Embryonic facial prominence (tissue), 1 donor: ENCODE measurements at regions not wholly inside any gene's neighbourhood (a gene's known extent, or its start where the extent isn't known, plus 50 kb on each side); places are given as distances from the start of the nearest gene placed in this dataset.

Source experiments
- DNase-seq: peaks from one replicate; pipeline ENCODE4 v3.0.0-alpha.2; 2016; ENCODE audit errors: extremely low spot score

DNA sequence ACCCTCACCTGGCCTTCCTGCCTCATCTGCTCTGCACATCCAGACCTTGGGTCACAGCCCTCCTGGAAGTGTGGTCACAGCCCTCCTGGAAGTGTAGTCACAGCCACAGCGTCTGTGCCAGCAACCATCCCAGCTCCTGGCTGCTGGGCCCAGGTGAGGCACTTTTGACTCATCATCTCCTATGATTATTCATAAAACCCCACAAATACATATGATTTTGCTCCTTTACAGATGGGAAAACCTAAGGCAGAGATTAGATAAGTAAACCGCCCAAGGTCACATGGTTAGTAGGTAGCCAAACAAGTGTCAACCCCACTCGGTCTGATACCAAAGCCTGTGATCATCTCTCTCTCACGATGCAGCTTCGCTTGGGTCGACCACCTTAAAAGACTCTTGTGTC, 94.3 kb downstream of the PRLHR start:
- DNase-seq, result no peak

DNA sequence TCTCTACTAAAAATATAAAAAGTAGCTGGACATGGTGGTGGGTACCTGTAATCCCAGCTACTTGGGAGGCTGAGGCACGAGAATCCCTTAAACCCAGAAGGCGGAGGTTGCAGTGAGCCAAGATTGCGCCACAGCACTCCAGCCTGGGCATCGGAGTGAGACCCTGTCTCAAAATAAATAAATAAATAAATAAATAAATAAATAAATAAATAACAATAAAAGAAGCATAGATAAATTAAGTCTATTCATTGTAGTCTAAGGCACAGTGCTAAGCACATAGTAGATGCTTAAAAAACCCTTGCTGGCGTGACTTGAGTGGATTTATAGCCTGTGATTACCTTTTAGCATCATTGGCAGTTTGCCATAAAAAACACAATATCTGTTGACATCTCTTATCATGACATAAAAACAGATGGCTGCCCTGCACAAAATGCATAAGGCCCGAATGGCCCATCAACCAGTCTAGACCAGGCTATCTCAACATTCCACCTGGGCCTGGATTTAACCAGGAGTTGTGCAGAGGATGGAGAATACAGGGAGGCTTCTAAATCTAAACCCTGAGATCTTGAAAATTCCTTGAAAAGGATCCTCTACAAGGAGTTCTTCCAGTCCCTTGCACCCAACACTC, 94.9 kb downstream of the PRLHR start:
- no peak for DNase-seq

DNA sequence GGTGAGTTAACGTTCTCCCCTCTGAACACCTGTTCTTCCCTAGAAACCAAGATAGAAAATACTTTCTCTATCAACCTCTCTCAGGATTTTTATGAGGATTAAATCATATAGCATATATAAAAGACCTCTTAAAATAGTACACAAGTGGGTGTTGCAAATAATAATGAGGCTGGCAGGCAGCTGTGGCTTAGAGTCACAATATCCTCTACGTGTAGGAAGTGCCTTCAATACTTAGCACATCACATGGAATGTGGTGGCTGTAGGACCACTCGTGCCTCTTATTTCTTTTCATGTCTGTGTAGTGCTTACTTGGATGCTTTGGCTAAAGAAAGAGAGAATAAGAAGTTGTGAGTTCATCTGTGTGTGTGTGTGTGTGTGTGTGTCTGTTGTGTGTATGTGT, 96.3 kb downstream of the PRLHR start:
- DNase-seq, result no peak

DNA sequence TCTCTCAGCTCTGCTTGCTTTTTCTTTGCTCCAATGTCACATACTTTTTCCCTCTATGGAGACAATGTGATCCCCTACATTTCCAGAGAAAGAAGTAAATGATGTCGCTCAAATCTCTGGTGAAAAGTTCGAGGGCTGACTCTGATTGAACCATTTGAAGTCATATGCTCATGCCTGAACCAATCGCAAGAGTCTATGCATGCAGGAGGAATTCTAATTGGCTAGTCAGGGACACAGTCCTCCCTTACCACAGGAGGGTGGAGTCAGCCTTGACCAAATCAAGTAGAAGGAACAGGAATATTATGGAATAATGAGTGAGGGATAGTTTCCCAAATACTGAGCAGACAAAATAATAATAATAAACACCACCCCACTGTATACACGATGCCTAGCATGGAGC, 96.8 kb downstream of the PRLHR start:
- DNase-seq, result no peak

DNA sequence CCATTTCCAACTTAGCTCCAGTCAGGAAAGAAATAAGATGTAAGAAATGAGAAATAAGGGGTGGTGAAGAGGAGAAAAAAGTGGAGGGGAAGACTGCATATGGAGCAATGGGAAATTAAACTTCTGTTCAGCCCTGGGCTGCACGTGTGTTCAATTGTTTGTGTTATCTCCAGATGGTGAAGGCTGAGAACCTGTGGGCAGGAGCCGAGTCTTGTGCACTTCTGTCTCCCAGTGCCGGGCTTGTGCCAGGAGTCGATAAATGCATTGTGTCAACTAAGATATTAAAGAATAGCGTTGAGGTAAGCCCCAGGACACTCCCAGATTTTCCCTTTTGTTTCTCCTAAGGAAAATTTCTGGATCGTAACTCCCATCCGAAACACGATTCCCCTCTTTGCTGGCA, 98.2 kb downstream of the PRLHR start:
- no peak for DNase-seq

DNA sequence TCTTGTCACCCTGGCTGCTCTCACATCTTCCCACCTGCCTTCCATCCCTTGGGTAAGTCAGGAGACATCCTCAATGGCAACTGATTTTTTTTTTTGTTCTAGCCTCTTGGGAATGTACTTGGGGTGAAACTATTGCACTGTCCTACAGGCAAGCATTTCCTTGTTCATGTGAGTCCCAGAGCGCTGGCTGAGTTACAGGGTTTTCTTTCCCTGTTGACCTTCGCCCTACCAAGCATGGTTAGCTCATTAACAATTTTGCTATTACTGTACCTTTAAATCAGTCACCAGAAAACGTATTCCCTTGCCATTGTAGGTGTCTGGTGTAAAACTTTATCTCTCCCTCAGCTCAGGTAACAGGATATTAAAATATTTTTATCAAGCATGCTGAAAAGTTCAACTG, 98.9 kb downstream of the PRLHR start:
- no peak for DNase-seq

DNA sequence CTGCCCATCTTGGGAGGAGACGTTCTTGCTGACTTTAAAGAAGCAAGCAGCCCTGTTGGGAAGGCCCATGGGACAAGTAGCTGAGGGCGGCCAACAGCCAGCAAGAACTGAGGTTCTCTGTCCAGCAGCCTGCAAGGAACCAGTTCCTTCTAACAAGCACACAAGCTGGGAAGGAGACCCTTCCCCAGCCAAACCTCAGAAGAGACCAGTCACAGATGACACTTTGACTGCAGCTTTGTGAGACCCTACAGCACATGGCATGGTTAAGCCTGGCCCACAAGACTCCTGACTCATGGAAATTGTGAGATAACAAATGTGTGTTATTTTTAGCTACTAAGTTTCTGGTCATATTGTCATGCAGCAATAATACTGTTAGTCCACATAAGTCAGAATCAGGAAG, 99.9 kb downstream of the PRLHR start:
- DNase-seq, result no peak

DNA sequence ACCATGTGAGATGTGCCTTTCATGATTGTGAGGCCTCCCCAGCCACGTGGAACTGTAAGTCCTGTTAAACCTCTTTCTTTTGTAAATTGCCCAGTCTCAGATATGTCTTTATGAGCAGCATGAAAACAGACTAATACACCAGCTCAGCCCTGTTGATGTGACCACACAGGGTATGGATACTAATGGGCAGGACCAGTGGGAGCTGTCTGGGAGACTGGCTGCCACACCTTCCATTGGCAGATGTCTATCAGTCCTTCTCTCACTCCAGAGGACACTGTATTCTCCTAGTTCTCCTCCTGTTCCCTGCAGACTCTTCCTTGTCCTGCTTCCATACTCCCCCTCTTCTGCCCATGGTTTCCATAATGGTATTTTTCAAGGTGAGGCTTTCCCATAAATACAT, 104.4 kb downstream of the PRLHR start:
- no peak for DNase-seq

DNA sequence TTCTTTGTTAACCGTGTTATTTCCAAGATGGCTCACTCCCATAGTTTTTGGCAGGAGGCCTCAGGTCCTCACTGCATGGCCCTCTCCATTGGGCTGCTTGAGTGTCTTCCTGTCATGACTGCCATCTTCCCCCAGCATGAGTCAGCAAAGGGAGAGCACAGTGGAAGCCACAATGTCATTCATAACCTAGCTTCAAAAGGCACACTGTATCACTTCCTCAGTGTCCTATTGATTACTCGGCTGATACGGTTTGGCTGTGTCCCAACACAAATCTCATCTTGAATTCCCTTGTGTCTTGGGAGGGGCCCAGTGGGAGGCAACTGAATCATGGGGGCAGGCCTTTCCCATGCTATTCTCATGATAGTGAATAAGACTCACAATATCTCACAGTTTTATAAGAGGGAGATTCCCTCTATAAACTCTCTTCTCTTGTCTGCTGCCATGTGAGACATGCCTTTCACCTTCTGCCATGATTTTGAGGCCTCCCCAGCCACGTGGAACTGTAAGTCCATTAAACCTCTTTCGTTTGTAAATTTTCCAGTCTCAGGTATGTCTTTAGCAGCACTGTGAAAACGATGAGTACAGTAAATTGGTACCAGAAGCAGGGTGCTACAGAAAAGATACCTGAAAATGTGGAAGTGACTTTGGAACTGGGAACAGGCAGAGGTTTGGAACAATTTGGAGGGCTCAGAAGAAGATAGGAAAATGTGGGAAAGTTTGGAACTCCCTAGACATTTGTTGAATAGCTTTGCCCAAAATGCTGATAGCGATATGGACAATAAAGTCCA, 106.5 kb downstream of the PRLHR start:
- DNase-seq, result no peak

DNA sequence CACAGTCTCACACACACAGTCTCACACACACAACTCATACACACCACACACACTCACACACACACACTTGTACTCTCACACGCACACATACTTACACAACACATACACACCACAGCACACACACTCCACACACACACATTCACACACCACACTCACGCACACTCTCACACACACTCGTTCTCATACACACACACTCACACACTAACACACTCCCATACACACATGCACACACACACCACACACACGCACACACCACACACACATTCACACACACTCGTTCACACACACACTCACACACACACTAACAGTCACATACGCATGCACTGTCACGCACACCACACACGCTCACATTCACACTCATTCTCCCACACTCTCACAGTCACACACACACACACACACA, 109.8 kb downstream of the PRLHR start:
- DNase-seq, result no peak

DNA sequence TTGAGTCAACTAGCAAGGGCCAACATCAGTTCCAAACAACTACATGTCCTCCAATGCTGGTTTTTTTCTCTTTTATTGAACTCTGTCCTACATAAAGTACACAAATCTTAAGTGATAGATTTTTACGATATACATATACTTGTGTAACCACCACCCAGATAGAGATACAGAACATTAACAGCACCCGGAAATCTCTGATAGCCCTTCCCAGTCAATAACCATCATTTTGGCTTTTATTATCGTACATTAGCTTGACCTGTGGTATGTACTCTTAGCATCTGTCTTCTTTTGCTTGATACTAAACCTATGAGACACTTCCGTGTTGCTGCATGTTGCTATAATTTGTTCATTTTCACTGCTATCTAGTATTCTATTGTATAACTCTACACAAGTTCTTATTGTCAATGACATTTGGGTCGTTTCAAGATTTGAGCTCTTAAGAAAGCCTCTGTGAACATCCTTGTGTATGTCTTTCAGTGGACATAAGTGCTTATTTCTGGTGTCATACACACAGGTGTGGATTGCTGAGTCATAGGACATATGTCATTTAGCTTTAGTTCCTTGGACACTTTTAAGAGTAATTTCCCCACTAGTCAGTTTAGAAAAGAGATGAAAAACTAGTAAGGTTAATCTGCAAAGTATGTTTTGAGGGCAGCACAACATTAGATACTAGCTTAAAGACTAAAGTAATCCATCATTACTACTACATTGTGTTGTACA, 111.1 kb downstream of the PRLHR start:
- DNase-seq, result no peak

DNA sequence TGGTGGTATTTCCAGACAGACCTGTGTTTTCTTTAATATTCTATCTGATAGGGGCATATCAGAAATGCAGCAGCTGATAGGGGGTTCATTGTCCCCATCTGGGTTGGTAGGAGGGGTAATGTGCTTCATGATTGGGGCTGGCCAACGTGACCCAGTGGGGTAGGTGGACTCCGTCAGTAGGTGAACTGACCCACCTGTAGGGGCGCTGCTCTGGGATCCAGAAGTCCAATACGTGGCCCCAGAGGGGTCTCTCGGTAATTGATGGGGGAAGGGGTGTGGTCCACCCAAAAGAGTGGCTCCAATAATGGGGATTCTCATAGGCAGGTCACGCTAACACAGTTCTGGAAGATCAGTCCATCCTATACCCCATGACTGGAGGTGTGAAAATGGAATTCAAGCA, 112.0 kb downstream of the PRLHR start:
- no peak for DNase-seq

DNA sequence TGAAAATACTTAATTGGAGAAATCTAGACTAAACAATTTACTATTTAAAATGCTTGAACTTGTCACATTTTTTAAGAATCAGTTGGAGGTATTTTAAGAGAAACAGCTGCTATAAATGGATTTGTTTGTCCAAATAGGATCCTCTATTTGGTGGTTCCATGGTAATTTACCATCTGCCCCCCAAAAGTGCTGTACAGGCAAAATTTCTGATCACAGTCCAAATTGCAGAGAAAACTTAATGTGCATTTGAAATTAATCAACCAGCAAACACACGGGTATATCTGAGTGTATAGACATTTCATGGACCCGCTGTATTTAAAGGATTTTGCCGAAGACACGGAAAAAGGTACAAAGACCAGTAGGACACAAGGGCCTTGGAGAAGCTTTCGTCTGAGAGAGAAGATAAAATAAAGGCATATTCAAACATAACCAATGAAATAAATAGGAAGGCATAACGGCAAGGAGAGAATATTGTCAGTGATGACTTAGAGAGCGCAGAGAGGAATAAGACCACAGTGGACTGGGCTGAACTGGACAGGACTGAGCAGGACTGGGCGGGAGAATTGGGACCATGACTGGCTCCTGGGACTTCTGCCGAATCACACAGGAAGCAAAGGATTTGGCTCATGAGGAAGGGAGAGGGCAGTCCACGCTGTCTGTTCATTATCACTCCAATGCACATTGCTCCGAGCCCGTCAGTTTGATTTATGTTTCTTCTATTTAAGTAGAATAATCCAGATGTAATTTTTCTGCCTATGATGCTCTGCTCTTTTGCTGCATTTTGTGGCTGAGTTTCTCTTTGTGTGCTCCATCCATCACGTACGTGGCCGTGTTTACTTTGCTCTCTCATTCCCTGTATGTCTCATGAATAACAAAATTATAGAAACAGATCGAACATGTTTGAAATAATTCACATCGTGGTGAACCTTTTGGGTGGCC, 112.8 kb downstream of the PRLHR start:
- DNase-seq, result no peak

DNA sequence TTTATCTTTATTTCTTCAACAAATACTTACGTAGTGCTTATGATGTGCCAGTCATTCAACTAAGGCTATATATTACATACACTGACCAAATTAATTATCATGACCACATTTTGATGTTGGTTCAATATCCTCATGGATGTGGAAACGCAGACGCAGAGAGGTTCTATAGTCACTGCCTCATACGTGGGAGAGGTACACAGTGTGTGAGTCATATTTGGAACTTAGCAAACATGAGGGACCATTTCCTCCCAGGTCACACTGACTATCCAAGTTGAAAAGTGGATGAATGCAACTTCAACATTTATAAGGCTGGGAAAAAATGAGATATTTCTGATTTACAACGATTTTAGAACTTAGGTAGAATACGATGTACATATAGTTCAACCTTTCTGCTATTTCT, 113.6 kb downstream of the PRLHR start:
- DNase-seq, result no peak

DNA sequence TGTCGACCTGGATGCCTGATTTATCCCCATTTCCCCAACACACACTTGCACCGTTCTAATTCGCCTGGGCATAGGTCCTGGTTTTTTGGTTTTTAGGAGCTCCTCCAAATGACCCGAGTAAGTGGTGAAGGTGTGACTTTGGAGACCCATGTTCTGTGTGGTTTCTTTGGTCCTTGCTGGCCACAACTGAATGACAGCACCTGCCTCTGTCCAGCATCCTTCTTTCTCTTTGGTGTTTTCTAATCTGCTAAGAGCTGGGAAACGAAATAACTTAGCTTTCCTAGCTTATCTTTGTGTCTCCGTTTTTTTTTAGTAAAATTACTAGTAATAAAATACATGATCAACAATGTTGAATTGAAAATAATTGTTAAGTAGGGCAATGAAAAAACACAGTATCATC, 120.2 kb downstream of the PRLHR start:
- DNase-seq, result no peak

DNA sequence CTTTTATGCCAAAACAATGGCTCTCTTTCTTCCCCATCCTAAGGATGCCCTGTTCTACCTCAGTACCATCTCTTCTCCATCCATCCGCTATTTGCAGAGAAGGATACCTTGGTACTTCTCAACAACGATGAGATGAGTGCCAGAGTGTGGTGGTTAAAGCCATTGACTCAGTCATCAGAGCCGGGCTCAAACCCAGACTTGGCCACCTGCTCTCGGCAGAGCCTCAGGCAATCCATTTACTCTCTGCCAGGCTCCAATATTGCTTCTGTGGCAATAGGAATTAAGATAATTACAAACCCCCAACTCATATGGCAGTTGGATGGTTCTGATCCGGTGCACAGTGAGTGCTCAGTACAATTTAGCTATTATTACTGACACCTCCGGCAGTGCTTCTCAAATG, 121.3 kb downstream of the PRLHR start:
- no peak for DNase-seq

DNA sequence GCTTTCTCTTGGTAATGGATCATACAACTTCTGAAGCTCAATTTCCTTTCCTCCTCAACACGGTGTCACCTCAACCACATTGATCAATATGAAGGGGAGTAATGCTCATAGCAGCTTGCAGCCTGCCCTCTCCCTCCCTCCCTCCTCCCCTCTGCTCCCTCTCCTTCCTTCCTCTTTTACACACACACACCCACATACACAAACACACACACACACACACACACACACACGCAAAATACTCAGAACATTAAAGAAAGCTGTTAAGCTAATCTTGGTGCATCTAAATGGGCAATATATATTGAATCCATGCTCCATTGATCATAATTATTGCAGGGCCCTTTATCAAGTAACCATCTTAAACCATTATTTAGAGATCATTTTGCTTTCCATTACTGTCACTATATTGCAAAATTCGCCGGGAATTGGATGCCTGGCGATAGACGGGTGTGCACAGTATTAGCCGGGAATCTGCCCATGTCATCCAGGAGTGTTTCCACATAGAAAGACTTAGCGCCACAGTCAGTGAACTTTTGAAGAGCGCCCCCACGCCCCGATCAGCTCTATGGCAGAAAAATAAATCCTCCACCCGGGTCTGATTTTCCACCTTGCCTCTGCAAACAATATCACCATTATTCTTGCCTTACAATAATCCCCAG, 122.0 kb downstream of the PRLHR start:
- no peak for DNase-seq

DNA sequence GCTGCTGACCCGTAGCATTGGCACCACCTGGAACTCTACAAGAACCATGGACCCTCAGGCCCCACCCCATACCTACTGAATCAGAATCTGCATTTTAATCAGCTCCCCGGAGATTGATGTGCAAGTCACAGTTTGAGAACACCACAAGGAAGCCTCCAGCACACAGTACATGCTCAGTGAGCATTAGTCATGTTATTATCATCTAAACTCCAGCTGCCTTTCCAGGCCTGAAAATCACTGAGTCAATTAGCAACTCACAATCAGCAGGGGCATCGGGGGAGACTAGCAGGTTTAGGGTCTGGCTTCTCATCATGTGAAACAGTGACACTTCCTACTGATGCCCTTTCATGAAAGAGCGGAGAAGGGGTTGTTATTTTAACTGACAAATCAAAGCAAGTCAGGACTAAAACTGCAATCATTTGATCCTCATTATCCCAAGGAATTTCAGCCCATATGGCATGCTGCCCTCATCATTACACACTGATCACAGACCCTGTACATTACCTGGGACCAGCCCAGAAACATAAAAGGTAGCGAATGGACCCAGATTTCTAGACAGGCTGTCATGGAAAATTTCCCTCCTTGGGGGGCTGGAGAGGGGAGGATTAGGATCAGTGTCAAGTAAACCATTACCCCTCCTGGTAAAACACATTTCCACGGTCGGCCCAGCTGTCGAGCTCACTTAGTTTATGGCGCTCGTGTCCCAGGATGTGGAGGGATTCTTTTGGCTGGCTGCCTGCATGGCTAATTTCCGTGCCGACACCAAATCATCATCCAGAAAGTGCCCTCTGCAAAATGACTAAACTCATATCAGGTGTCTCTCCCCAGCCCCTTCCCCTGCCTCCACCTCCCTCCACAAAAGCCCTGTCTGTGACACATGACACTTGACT, 122.8 kb downstream of the PRLHR start:
- no peak for DNase-seq

DNA sequence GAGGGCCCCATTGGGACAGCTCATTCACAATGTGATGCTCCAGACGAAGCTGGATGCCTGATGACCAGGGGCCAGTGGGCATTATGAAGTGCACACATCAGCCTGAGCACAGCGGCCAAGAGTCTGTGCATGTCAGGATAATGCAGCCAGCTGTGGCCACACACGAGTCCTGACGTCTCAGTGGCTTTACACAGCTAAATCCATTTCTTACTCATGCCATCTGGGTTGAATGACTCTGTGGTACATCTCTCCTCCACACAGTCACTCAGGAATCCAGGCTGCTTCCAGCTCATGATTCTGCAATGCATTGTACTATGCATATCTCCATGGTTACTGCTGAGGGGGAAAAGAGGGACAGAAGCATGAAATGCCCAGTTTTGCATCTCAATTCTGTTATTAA, 123.6 kb downstream of the PRLHR start:
- no peak for DNase-seq

DNA sequence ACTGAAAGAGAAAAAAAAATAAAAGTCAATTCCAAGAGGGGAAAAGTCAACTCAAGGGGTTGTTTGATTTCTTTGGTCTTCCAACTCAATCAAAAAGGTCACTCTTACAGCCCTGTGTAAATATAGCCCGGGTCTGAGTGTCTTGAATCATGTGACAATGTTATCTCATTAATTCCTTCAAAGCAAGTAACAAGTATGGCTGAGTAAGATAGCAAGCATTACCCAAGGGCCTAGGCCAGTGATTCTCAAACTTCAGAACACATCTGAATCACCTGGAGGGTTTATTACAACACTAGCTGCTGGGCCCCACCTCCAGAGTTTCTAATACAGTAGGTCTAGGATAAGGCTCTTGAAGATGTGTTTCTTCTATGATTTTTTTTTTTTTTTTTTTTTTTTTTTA, 125.0 kb downstream of the PRLHR start:
- no peak for DNase-seq
